Neuronal stem cell (in vitro differentiated cells): ENCODE measurements at regions not wholly inside any gene's neighbourhood (a gene's known extent, or its start where the extent isn't known, plus 50 kb on each side); places are given as distances from the start of the nearest gene placed in this dataset.

Source experiments
- DNase-seq: peaks from one replicate; pipeline ENCODE4 v3.0.0-alpha.2; 2013; ENCODE audit warnings: low spot score
- H2AFZ ChIP-seq: one replicate; pipeline ENCODE4 v1.6.1; 2013; ENCODE audit warnings: mild to moderate bottlenecking, low read length, inconsistent platforms
- H2AK5ac ChIP-seq: 2 replicates; pipeline ENCODE4 v1.6.1; 2013; ENCODE audit warnings: low read depth, mild to moderate bottlenecking, inconsistent platforms, low read length, moderate library complexity, mixed read lengths
- H2BK120ac ChIP-seq: 2 replicates; pipeline ENCODE4 v1.6.1; 2013; ENCODE audit warnings: low read depth, mild to moderate bottlenecking, inconsistent platforms, low read length, moderate library complexity, mixed read lengths
- H2BK12ac ChIP-seq: one replicate; pipeline ENCODE4 v1.6.1; 2013; ENCODE audit warnings: low read length, inconsistent platforms
- H2BK15ac ChIP-seq: 2 replicates; pipeline ENCODE4 v1.6.1; 2013; ENCODE audit warnings: mild to moderate bottlenecking, low read length, inconsistent platforms, mixed read lengths
- H2BK5ac ChIP-seq: one replicate; pipeline ENCODE4 v1.6.1; 2013; ENCODE audit warnings: inconsistent platforms, mild to moderate bottlenecking, low read length, moderate library complexity
- H3K14ac ChIP-seq: one replicate; pipeline ENCODE4 v1.6.1; 2013; ENCODE audit warnings: low read length, inconsistent platforms
- H3K18ac ChIP-seq: 2 replicates; pipeline ENCODE4 v1.6.1; 2013; ENCODE audit warnings: low read length, inconsistent platforms
- H3K23ac ChIP-seq: 2 replicates; pipeline ENCODE4 v1.6.1; 2013; ENCODE audit warnings: low read depth, mild to moderate bottlenecking, mixed read lengths, low read length, inconsistent platforms; ENCODE audit not compliant: poor library complexity
- H3K27ac ChIP-seq: replicated peaks from 3 replicates; pipeline ENCODE4 v1.5.1; 2013; ENCODE audit warnings: low read length, inconsistent platforms
- H3K27me3 ChIP-seq, 3 experiments: 2 replicates each; pipeline ENCODE4 v1.6.1; 2013; ENCODE audit warnings: low read length in 3 of 3, mild to moderate bottlenecking in 2 of 3, inconsistent platforms in 1 of 3, low read depth in 1 of 3, mixed read lengths in 1 of 3, moderate library complexity in 1 of 3; ENCODE audit not compliant: control insufficient read depth in 3 of 3, insufficient read depth in 3 of 3
- H3K36me3 ChIP-seq, 2 donors: replicated peaks in 1 of 2; 2 replicates each; pipeline ENCODE4 v1.6.1; 2013; ENCODE audit warnings: low read length in 2 of 2; ENCODE audit not compliant: control insufficient read depth in 2 of 2, insufficient read depth in 2 of 2
- H3K4ac ChIP-seq: 2 replicates; pipeline ENCODE4 v1.6.1; 2013; ENCODE audit warnings: inconsistent platforms, mild to moderate bottlenecking, low read length, moderate library complexity
- H3K4me1 ChIP-seq, 2 donors: 1 replicate in 1 of 2; 2 replicates in 1 of 2; pipeline ENCODE4 v1.6.1; 2013; ENCODE audit warnings: low read length in 2 of 2, low read depth in 1 of 2; ENCODE audit not compliant: control insufficient read depth in 2 of 2, insufficient read depth in 1 of 2
- H3K4me2 ChIP-seq: one replicate; pipeline ENCODE4 v1.6.1; 2013; ENCODE audit warnings: mild to moderate bottlenecking, low read length, inconsistent platforms; ENCODE audit not compliant: insufficient read depth, poor library complexity, severe bottlenecking
- H3K4me3 ChIP-seq, 2 donors: 2 replicates each; pipeline ENCODE4 v1.5.1; 2013; ENCODE audit warnings: low read length in 2 of 2, mild to moderate bottlenecking in 2 of 2, inconsistent platforms in 1 of 2, moderate library complexity in 1 of 2
- H3K79me1 ChIP-seq: one replicate; pipeline ENCODE4 v1.6.1; 2013; ENCODE audit warnings: low read depth, mild to moderate bottlenecking, inconsistent platforms, low read length, moderate library complexity
- H3K9ac ChIP-seq: one replicate; pipeline ENCODE4 v1.6.1; 2013; ENCODE audit warnings: mild to moderate bottlenecking, low read depth, low read length, inconsistent platforms; ENCODE audit not compliant: poor library complexity
- H3K9me3 ChIP-seq, 2 donors: replicated peaks in 1 of 2; 2 replicates each; pipeline versions ENCODE3 to v1.6.1; 2013; ENCODE audit warnings: low read length in 2 of 2, mild to moderate bottlenecking in 2 of 2, inconsistent platforms in 1 of 2, low read depth in 1 of 2, mixed read lengths in 1 of 2, moderate library complexity in 1 of 2; ENCODE audit not compliant: control insufficient read depth in 2 of 2, insufficient read depth in 1 of 2
- H4K8ac ChIP-seq: one replicate; pipeline ENCODE4 v1.6.1; 2013; ENCODE audit warnings: low read depth, mild to moderate bottlenecking, inconsistent platforms, low read length, moderate library complexity
- H4K91ac ChIP-seq: one replicate; pipeline ENCODE4 v1.6.1; 2013; ENCODE audit warnings: low read length, low read depth, mild to moderate bottlenecking, inconsistent platforms; ENCODE audit not compliant: poor library complexity
- WGBS, 2 donors: extraction: QIAGEN DNeasy Blood & Tissue Kit; methylation state at CpG; one replicate each; pipeline ENCODE4 v1.1.7; 2013; ENCODE audit warnings: missing lambda C conversion rate in 2 of 2, mixed read lengths in 1 of 2; ENCODE audit not compliant: insufficient read length in 2 of 2, insufficient replicate concordance in 1 of 2; ENCODE audit errors: extremely low coverage in 2 of 2; 5-methylcytosine and 5-hydroxymethylcytosine counted together

- no peak overlapping the region for H3K9ac ChIP-seq
- H3K23ac ChIP-seq = peak overlapping the region; percentile 62
- no peaks in the 10 kb centered on the region for H3K4me1 ChIP-seq
- H2BK12ac ChIP-seq = no peak overlapping the region
- H3K36me3 ChIP-seq = no peaks in the 10 kb centered on the region
- peak overlapping the region; percentile 1 for H2BK5ac ChIP-seq
- DNase-seq = no peak
- H3K18ac ChIP-seq = no peak overlapping the region
- H3K27me3 ChIP-seq = no peaks in the 10 kb centered on the region
- peaks cover 0 to 7% of the 10 kb centered on the region in 2 donors for H3K9me3 ChIP-seq
- H3K4me2 ChIP-seq = no peak overlapping the region
- H2BK15ac ChIP-seq = no peak overlapping the region
- no peaks in the 10 kb centered on the region for H3K79me1 ChIP-seq
- no peak overlapping the region for H3K4ac ChIP-seq
- H4K91ac ChIP-seq = no peak overlapping the region
- no CpG with 5 or more reads among the region's 12 CpGs for whole genome bisulfite sequencing, 2 donors
- no peak overlapping the region for H3K14ac ChIP-seq
- H3K27ac ChIP-seq = no peak overlapping the region
- no peak overlapping the region for H2AFZ ChIP-seq
- no peak overlapping the region for H4K8ac ChIP-seq
- H2BK120ac ChIP-seq = no peak overlapping the region
- no peak overlapping the region for H2AK5ac ChIP-seq
- no peak overlapping the region for H3K4me3 ChIP-seq
These were observed 131.5 kb upstream of the SNTG2 start for GRCh38 chr2:819121-819520.

- no peak overlapping the region for H2BK120ac ChIP-seq
- no peak overlapping the region for H3K23ac ChIP-seq
- H2BK12ac ChIP-seq = no peak overlapping the region
- H3K14ac ChIP-seq = no peak overlapping the region
- H3K27me3 ChIP-seq = no peaks in the 10 kb centered on the region
- H3K36me3 ChIP-seq = no peaks in the 10 kb centered on the region
- no peak overlapping the region for H4K8ac ChIP-seq
- no peak overlapping the region for H3K9ac ChIP-seq
- no peak overlapping the region for H4K91ac ChIP-seq
- H2BK5ac ChIP-seq = no peak overlapping the region
- no peak overlapping the region for H3K27ac ChIP-seq
- H3K4ac ChIP-seq = peak overlapping the region; percentile 38
- H2AFZ ChIP-seq = no peak overlapping the region
- no peak overlapping the region for H3K4me2 ChIP-seq
- DNase-seq = no peak
- H3K4me1 ChIP-seq = peaks cover 0 to 3% of the 10 kb centered on the region in 2 donors
- no peak overlapping the region for H2AK5ac ChIP-seq
- H3K18ac ChIP-seq = no peak overlapping the region
- H3K79me1 ChIP-seq = no peaks in the 10 kb centered on the region
- no CpG with 5 or more reads among the region's 6 CpGs for WGBS, 2 donors
- peaks cover 0 to 7% of the 10 kb centered on the region in 2 donors for H3K9me3 ChIP-seq
- no peak overlapping the region for H2BK15ac ChIP-seq
- no peak overlapping the region for H3K4me3 ChIP-seq
These were observed 133.2 kb upstream of the SNTG2 start for GRCh38 chr2:817336-818015.

GRCh38 chr2:816278-816677 lies 134.4 kb upstream of the SNTG2 start:
- Histone ChIP-seq H2AK5ac (no peak overlapping the region), H3K27me3 (no peaks in the 10 kb centered on the region), H3K9ac (no peak overlapping the region), H3K4me2 (no peak overlapping the region), H3K4me1 (peaks cover 0 to 3% of the 10 kb centered on the region in 2 donors), H2AFZ (no peak overlapping the region), H4K91ac (no peak overlapping the region), H2BK12ac (no peak overlapping the region), H3K4ac (no peak overlapping the region), H3K18ac (no peak overlapping the region), H3K4me3 (no peak overlapping the region), H3K36me3 (no peaks in the 10 kb centered on the region), H2BK15ac (no peak overlapping the region), H3K79me1 (no peaks in the 10 kb centered on the region), H3K23ac (no peak overlapping the region), H3K14ac (peak overlapping the region; percentile 26), H2BK120ac (no peak overlapping the region), H3K27ac (no peak overlapping the region), H3K9me3 (peaks cover 0 to 7% of the 10 kb centered on the region in 2 donors), H2BK5ac (no peak overlapping the region), H4K8ac (no peak overlapping the region)
- DNase-seq = no peak
- no CpG with 5 or more reads among the region's 5 CpGs for WGBS, 2 donors

GRCh38 chr2:810397-810796 lies 133.2 kb upstream of the TMEM18 start:
- Histone ChIP-seq H3K27me3 (no peaks in the 10 kb centered on the region), H3K18ac (no peak overlapping the region), H3K27ac (no peak overlapping the region), H3K36me3 (no peaks in the 10 kb centered on the region), H3K23ac (no peak overlapping the region), H3K4me3 (no peak overlapping the region), H2AFZ (no peak overlapping the region), H3K79me1 (no peaks in the 10 kb centered on the region), H2BK5ac (no peak overlapping the region), H3K9me3 (peaks cover 0 to 4% of the 10 kb centered on the region in 2 donors), H2BK12ac (no peak overlapping the region), H3K4ac (no peak overlapping the region), H2BK15ac (no peak overlapping the region), H3K9ac (no peak overlapping the region), H3K4me2 (no peak overlapping the region), H2BK120ac (no peak overlapping the region), H3K14ac (no peak overlapping the region), H4K8ac (no peak overlapping the region), H2AK5ac (no peak overlapping the region), H4K91ac (no peak overlapping the region), H3K4me1 (peaks cover 0 to 3% of the 10 kb centered on the region in 2 donors)
- DNase-seq = no peak
- no CpG with 5 or more reads among the region's 1 CpG for WGBS, 2 donors
